ENCODE measurements at regions not wholly inside any gene's neighbourhood (a gene's known extent, or its start where the extent isn't known, plus 50 kb on each side); places are given as distances from the start of the nearest gene placed in this dataset.

- H3K4me3 ChIP-seq (ENCODE audit: low read depth, low read length): no peak overlapping the region
- no peak for DNase-seq (ENCODE audit: low read depth, low spot score)
- ChIA-PET POLR2A (no interaction called here), CTCF (no interaction called here)
- TF ChIP-seq, protein P1, sequence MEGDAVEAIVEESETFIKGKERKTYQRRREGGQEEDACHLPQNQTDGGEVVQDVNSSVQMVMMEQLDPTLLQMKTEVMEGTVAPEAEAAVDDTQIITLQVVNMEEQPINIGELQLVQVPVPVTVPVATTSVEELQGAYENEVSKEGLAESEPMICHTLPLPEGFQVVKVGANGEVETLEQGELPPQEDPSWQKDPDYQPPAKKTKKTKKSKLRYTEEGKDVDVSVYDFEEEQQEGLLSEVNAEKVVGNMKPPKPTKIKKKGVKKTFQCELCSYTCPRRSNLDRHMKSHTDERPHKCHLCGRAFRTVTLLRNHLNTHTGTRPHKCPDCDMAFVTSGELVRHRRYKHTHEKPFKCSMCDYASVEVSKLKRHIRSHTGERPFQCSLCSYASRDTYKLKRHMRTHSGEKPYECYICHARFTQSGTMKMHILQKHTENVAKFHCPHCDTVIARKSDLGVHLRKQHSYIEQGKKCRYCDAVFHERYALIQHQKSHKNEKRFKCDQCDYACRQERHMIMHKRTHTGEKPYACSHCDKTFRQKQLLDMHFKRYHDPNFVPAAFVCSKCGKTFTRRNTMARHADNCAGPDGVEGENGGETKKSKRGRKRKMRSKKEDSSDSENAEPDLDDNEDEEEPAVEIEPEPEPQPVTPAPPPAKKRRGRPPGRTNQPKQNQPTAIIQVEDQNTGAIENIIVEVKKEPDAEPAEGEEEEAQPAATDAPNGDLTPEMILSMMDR (IDR thresholded peaks at IDR 0.05; ENCODE audit: insufficient read depth, low read length, missing control alignments): no peak
These were observed 93.4 kb upstream of the TCERG1L start for GRCh38 chr10:131404886-131405285.

- ChIA-PET CTCF (no interaction called here), POLR2A (no interaction called here)
- no peak overlapping the region for H3K4me3 ChIP-seq (ENCODE audit: low read depth, low read length)
- no peak for DNase-seq (ENCODE audit: low read depth, low spot score)
- TF ChIP-seq, protein P1 (IDR thresholded peaks at IDR 0.05; ENCODE audit: insufficient read depth, low read length, missing control alignments): no peak
These were observed 95.3 kb upstream of the TCERG1L start for GRCh38 chr10:131406676-131407392.

GRCh38 chr10:131418681-131419080, 107.2 kb upstream of the TCERG1L start:
- ChIA-PET CTCF (no interaction called here), POLR2A (no interaction called here)
- no peak overlapping the region for H3K4me3 ChIP-seq (ENCODE audit: low read depth, low read length)
- no peak for DNase-seq (ENCODE audit: low read depth, low spot score)
- TF ChIP-seq, protein P1 (IDR thresholded peaks at IDR 0.05; ENCODE audit: insufficient read depth, low read length, missing control alignments): no peak

- ChIA-PET CTCF (no interaction called here), POLR2A (no interaction called here)
- TF ChIP-seq, protein P1 (IDR thresholded peaks at IDR 0.05; ENCODE audit: insufficient read depth, low read length, missing control alignments): no peak
- DNase-seq (ENCODE audit: low read depth, low spot score): no peak
- H3K4me3 ChIP-seq (ENCODE audit: low read depth, low read length): no peak overlapping the region
These were observed 108.3 kb upstream of the TCERG1L start for GRCh38 chr10:131419797-131420196.

DNA sequence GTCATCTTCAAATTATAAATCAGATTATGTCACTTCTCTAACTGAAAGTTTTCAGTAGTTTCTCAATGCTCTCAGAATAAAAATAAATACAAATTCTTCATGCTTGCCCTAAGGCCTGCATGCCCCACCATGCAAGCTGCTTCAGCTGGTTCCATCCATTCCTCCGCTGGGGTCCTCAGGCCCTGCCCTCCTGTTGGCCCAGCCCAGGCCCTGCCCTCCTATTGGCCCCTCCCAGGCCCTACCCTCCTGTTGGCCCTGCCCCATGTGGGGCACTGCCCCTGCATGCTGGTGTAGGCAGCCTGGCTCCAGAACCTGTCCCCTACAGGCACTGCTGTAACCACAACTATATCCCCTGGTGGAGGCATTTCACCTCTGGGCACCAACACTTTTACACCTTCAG, 109.3 kb upstream of the TCERG1L start:
- DNase-seq (ENCODE audit: low read depth, low spot score): no peak
- TF ChIP-seq, protein P1 (IDR thresholded peaks at IDR 0.05; ENCODE audit: insufficient read depth, low read length, missing control alignments): no peak
- no peak overlapping the region for H3K4me3 ChIP-seq (ENCODE audit: low read depth, low read length)
- POLR2A ChIA-PET: no interaction called here
- CTCF ChIA-PET: no interaction called here

DNA sequence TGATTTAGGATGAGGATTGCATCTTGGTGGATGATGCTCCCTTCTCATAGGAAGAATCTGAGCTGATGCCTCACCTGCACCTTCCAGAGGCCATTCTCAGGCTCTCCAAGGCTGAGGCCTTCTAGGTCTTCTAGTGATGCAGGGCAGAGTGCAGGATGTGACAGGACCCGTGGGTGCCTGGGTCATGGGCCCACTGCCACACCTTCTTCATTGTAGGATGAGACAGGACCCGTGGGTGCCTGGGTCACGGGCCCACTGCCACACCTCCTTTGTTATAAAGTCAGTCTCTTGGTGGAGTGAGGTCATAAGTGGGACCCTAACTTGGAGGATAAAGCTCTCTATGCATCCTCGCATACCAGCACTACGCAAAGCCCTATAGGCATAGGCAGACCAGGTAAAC, 109.9 kb upstream of the TCERG1L start:
- no peak overlapping the region for H3K4me3 ChIP-seq (ENCODE audit: low read depth, low read length)
- DNase-seq (ENCODE audit: low read depth, low spot score): no peak
- TF ChIP-seq, protein P1 (IDR thresholded peaks at IDR 0.05; ENCODE audit: insufficient read depth, low read length, missing control alignments): no peak
- ChIA-PET POLR2A (no interaction called here), CTCF (no interaction called here)
